ENCODE measurements at regions not wholly inside any gene's neighbourhood (a gene's known extent, or its start where the extent isn't known, plus 50 kb on each side); places are given as distances from the start of the nearest gene placed in this dataset.

DNA sequence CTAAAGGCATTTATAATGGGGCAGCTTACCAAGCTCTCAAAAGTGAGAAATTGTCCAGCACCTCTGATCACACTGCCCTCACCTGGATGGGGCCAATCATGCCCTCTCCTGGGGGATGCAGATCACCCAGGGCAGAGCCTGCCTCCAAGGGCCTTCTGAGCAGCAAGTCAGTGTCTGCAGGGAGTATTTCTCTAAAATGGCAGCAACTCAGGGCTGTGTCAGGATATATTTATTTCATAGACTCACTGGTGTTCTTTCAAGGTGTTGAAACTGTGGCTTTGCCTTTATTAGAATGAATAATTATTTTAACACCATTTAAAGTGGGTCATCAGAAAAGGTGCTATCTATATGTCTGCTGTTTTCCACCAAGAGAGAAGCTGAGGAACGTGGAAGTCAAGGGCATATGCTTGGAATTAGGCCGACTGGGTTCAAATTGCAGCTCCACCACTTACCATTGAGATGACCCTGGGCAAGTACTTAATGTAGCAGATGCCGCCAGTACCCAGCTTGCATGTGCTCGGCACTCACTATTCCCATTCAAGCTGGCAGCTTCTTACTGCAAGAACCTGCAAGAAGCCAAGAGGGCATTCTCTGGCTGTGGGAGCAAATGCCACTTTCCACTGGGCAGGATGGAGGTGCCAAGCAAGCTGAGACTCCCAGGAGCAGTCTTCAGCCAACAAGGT is 590.0 kb downstream of the BCOR start:
- intact Hi-C loops (cut with micrococcal nuclease; ENCODE audit: unreplicated experiment), result no loop called here
- peaks cover 27% of the 10 kb centered on the region for H3K27me3 Mint-ChIP-seq (ENCODE audit: unreplicated experiment)
- no TSS peak for BruUV-seq (replicated peaks)
- no peaks in the 10 kb centered on the region for H3K4me1 Mint-ChIP-seq (ENCODE audit: low read depth, unreplicated experiment)
- no peak for DNase-seq
- no peaks in the 10 kb centered on the region for H3K36me3 Mint-ChIP-seq (ENCODE audit: insufficient read depth, unreplicated experiment)
- TF ChIP-seq, protein P1, sequence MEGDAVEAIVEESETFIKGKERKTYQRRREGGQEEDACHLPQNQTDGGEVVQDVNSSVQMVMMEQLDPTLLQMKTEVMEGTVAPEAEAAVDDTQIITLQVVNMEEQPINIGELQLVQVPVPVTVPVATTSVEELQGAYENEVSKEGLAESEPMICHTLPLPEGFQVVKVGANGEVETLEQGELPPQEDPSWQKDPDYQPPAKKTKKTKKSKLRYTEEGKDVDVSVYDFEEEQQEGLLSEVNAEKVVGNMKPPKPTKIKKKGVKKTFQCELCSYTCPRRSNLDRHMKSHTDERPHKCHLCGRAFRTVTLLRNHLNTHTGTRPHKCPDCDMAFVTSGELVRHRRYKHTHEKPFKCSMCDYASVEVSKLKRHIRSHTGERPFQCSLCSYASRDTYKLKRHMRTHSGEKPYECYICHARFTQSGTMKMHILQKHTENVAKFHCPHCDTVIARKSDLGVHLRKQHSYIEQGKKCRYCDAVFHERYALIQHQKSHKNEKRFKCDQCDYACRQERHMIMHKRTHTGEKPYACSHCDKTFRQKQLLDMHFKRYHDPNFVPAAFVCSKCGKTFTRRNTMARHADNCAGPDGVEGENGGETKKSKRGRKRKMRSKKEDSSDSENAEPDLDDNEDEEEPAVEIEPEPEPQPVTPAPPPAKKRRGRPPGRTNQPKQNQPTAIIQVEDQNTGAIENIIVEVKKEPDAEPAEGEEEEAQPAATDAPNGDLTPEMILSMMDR (IDR thresholded peaks at IDR 0.05; ENCODE audit: unreplicated experiment), result no peak
- no peak overlapping the region for H3K4me3 Mint-ChIP-seq (ENCODE audit: low read depth, unreplicated experiment)
- CTCF ChIA-PET, result no interaction called here
- H3K27ac Mint-ChIP-seq (ENCODE audit: unreplicated experiment), result no peak overlapping the region
- peaks cover 3% of the 10 kb centered on the region for H3K9me3 Mint-ChIP-seq (ENCODE audit: low read depth, unreplicated experiment)

DNA sequence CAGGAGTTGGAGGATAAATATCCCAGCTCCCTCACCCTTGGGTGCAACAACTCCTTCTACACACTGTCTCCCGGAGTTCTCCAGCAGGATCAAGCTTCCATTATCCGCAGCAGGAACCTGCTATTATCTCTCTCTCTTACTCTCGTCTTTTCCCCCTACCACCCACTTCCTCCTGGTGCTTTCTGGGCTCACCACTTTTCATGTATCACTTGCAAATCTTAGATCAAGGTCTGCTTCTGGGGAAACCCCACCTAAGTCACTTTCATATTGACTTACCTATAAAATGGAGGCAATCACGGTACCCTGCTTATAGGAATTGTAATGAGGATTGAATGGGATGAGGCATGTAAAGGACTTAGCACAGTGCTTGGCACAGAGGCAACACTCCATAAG is 589.5 kb downstream of the BCOR start:
- TF ChIP-seq, protein P1 (IDR thresholded peaks at IDR 0.05; ENCODE audit: unreplicated experiment), result no peak
- Mint-ChIP-seq H3K4me3 (ENCODE audit: low read depth, unreplicated experiment) (no peak overlapping the region), H3K27ac (ENCODE audit: unreplicated experiment) (no peak overlapping the region), H3K27me3 (ENCODE audit: unreplicated experiment) (peaks cover 23% of the 10 kb centered on the region), H3K9me3 (ENCODE audit: low read depth, unreplicated experiment) (peaks cover 3% of the 10 kb centered on the region), H3K36me3 (ENCODE audit: insufficient read depth, unreplicated experiment) (no peaks in the 10 kb centered on the region), H3K4me1 (ENCODE audit: low read depth, unreplicated experiment) (no peaks in the 10 kb centered on the region)
- CTCF ChIA-PET, result no interaction called here
- intact Hi-C loops (cut with micrococcal nuclease; ENCODE audit: unreplicated experiment), result no loop called here
- BruUV-seq (replicated peaks), result no TSS peak
- no peak for DNase-seq

- CTCF ChIA-PET, result no interaction called here
- no peaks in the 10 kb centered on the region for H3K36me3 Mint-ChIP-seq (ENCODE audit: insufficient read depth, unreplicated experiment)
These were observed 588.6 kb downstream of the BCOR start for GRCh38 chrX:39509157-39509556.

DNA sequence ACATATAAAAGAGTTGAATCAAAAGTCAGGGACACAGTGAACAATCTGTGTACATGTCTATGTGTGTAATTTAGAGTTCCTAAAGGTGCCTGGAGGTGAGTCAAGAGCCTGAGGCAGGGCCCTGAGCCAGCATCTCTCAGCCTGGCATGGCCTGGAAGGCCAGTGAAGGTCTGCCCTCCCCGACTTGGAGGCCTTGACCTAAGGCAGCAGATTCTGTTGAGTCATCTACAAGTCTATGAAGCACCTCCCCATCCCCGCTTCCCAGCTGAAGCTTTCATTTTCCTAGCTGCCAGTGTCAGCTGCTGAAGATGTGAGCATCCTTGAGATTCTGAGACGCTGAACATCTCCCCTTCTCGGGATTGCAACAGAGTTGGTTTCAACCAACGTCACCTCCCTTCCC is 583.9 kb downstream of the BCOR start:
- CTCF ChIA-PET, result no interaction called here
- no TSS peak for BruUV-seq (replicated peaks)
- no peaks in the 10 kb centered on the region for H3K4me1 Mint-ChIP-seq (ENCODE audit: low read depth, unreplicated experiment)

More at GRCh38 chrX:39509157-39509556, 588.6 kb downstream of the BCOR start:
- Mint-ChIP-seq H3K9me3 (ENCODE audit: low read depth, unreplicated experiment) (peaks cover 3% of the 10 kb centered on the region), H3K27ac (ENCODE audit: unreplicated experiment) (no peak overlapping the region), H3K4me1 (ENCODE audit: low read depth, unreplicated experiment) (no peaks in the 10 kb centered on the region), H3K27me3 (ENCODE audit: unreplicated experiment) (peaks cover 23% of the 10 kb centered on the region), H3K4me3 (ENCODE audit: low read depth, unreplicated experiment) (no peak overlapping the region)
- no peak for DNase-seq
- no TSS peak for BruUV-seq (replicated peaks)
- TF ChIP-seq, protein P1 (IDR thresholded peaks at IDR 0.05; ENCODE audit: unreplicated experiment), result no peak
- intact Hi-C loops (cut with micrococcal nuclease; ENCODE audit: unreplicated experiment), result no loop called here

More for the DNA sequence above, 583.9 kb downstream of the BCOR start:
- no peak for DNase-seq
- no peaks in the 10 kb centered on the region for H3K36me3 Mint-ChIP-seq (ENCODE audit: insufficient read depth, unreplicated experiment)
- intact Hi-C loops (cut with micrococcal nuclease; ENCODE audit: unreplicated experiment), result no loop called here
- H3K27me3 Mint-ChIP-seq (ENCODE audit: unreplicated experiment), result peaks cover 52% of the 10 kb centered on the region
- no peak overlapping the region for H3K4me3 Mint-ChIP-seq (ENCODE audit: low read depth, unreplicated experiment)
- TF ChIP-seq, protein P1 (IDR thresholded peaks at IDR 0.05; ENCODE audit: unreplicated experiment), result no peak
- peaks cover 3% of the 10 kb centered on the region for H3K9me3 Mint-ChIP-seq (ENCODE audit: low read depth, unreplicated experiment)
- no peak overlapping the region for H3K27ac Mint-ChIP-seq (ENCODE audit: unreplicated experiment)

Measured in Calu3 (cell line).